ENCODE measurements at regions not wholly inside any gene's neighbourhood (a gene's known extent, or its start where the extent isn't known, plus 50 kb on each side); places are given as distances from the start of the nearest gene placed in this dataset.

DNA sequence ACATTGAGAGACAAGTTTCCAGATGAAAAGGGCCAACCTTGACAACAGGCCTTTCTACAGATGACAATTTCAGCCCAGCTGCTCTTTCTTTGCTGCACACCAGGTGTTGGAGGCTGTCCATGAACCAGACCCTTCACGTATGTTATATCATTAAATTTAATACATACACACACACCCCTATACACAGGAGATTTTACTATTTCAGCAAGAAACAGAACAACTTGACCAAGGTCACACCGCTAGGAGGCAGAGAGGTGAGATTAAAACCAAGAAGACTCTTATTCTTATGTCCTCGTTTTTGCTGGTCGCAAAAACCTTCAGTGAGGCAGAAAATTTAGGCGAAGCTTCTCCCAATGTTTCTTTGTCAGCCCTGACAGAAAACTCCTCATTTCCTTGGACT is 1585.9 kb downstream of the AACS start:
- TF ChIP-seq EZH2phosphoT487 (IDR thresholded peaks at IDR 0.05), result no peak
- no peak for TF ChIP-seq EZH2 (IDR thresholded peaks at IDR 0.05)
- TF ChIP-seq CTCF (IDR thresholded peaks at IDR 0.05), result no peak
